K562 (cell line): ENCODE measurements at regions not wholly inside any gene's neighbourhood (a gene's known extent, or its start where the extent isn't known, plus 50 kb on each side); places are given as distances from the start of the nearest gene placed in this dataset.

Experiments
- ATAC-seq: fragments of 200-7000 bp; cut with Tn5 transposase; 3 replicates; pipeline ENCODE4 v1.9.1; 2020; ENCODE audit warnings: moderate library complexity
- BruUV-seq: library from RNA; stranded (reverse); fragments of 400-500 nt; replicated peaks from 2 replicates; lab custom pipeline; 2021; lab: Mats Ljungman, UMichigan
- CTCF ChIA-PET: fragments of 300-600 bp; formaldehyde crosslinking; extraction: SDS; loops from one replicate; lab custom pipeline; 2021; ENCODE audit warnings: low intra/inter-chr PET ratio; lab: Yijun Ruan, JAX
- POLR2A ChIA-PET: fragments of 300-600, 350-650 bp; sonication (Branson Sonifier 250); formaldehyde crosslinking; extraction: SDS; loops from one replicate; lab custom pipeline; 2021; ENCODE audit warnings: antibody characterized with exemption, inconsistent platforms; lab: Yijun Ruan, JAX
- DNase-seq, 4 experiments: peaks; one replicate each; pipeline versions ENCODE4 v3.0.0 to v3.0.0-alpha.2; 2011 to 2018; ENCODE audit warnings: low spot score in 3 of 4, mixed read lengths in 3 of 4; ENCODE audit errors: extremely low read depth in 1 of 4
- FAIRE-seq: peaks from 2 replicates; lab custom pipeline; 2011; peaks lifted over from hg19 to GRCh38; lab: Jason Lieb, UNC
- H2AFZ ChIP-seq: 2 replicates; pipeline ENCODE4 v1.6.0; 2011; ENCODE audit warnings: low read depth, low read length, control low read depth, inconsistent platforms
- H3K27ac ChIP-seq: fragments of 200-600 bp; 3 replicates; pipeline ENCODE4 v1.8.0; 2011; ENCODE audit warnings: low read depth, mild to moderate bottlenecking, control low read depth, inconsistent platforms, low read length, moderate library complexity, mixed read lengths; ENCODE audit errors: extremely low read depth
- H3K27me3 ChIP-seq, 2 experiments: fragments of 300-600 bp in 1 of 2; 2 replicates in 1 of 2; 3 replicates in 1 of 2; pipeline versions ENCODE4 v1.6.0 to v1.8.0; 2011; ENCODE audit warnings: inconsistent platforms in 2 of 2, low read length in 2 of 2, mild to moderate bottlenecking in 1 of 2, mixed read lengths in 1 of 2, moderate library complexity in 1 of 2; ENCODE audit not compliant: control insufficient read depth in 2 of 2, insufficient read depth in 2 of 2
- H3K36me3 ChIP-seq: fragments of 300-600 bp; 3 replicates; pipeline ENCODE4 v1.8.0; 2011; ENCODE audit warnings: mild to moderate bottlenecking, low read length, inconsistent platforms; ENCODE audit not compliant: control insufficient read depth, insufficient read depth
- H3K4me1 ChIP-seq, 2 experiments: fragments of 200-600 bp in 1 of 2; replicated peaks in 1 of 2; 2 replicates in 1 of 2; 3 replicates in 1 of 2; pipeline versions ENCODE4 v1.5.1 to v1.8.0; 2011; ENCODE audit warnings: inconsistent platforms in 2 of 2, low read length in 2 of 2, mild to moderate bottlenecking in 1 of 2, mixed read lengths in 1 of 2, moderate library complexity in 1 of 2; ENCODE audit not compliant: control insufficient read depth in 2 of 2, insufficient read depth in 2 of 2
- H3K4me2 ChIP-seq: 2 replicates; pipeline ENCODE4 v1.6.1; 2011; ENCODE audit warnings: low read length, control low read depth, inconsistent platforms, mixed read lengths; ENCODE audit not compliant: insufficient read depth
- H3K4me3 ChIP-seq: fragments of 200-600 bp; sonication (generic), shearing (Covaris generic); 2 replicates; pipeline ENCODE4 v1.5.1; 2016; ENCODE audit warnings: control low read depth, inconsistent platforms
- H3K79me2 ChIP-seq: fragments of 200-600 bp; 3 replicates; pipeline ENCODE4 v1.8.0; 2011; ENCODE audit warnings: low read length, inconsistent platforms; ENCODE audit not compliant: control insufficient read depth, insufficient read depth
- H3K9ac ChIP-seq, 2 experiments: 2 replicates each; pipeline versions ENCODE4 v1.6.0 to v1.6.1; 2011; ENCODE audit warnings: low read depth in 2 of 2, low read length in 2 of 2, control low read depth in 1 of 2, inconsistent platforms in 1 of 2, mild to moderate bottlenecking in 1 of 2, mixed read lengths in 1 of 2; ENCODE audit not compliant: insufficient read depth in 1 of 2
- H3K9me1 ChIP-seq: one replicate; pipeline ENCODE4 v1.6.0; 2011; ENCODE audit warnings: inconsistent platforms, mild to moderate bottlenecking, low read length, moderate library complexity; ENCODE audit not compliant: control insufficient read depth, insufficient read depth
- H3K9me3 ChIP-seq: replicated peaks from 2 replicates; pipeline ENCODE4 v1.5.1; 2011; ENCODE audit warnings: low read depth, low read length, inconsistent platforms; ENCODE audit not compliant: control insufficient read depth, insufficient read depth
- H4K20me1 ChIP-seq: replicated peaks from 2 replicates; pipeline ENCODE4 v1.6.1; 2011; ENCODE audit warnings: low read length, inconsistent platforms, mixed read lengths; ENCODE audit not compliant: control insufficient read depth, insufficient read depth
- BDP1 ChIP-seq: IDR thresholded peaks from 3 replicates; pipeline ENCODE4 v1.6.1; 2011; ENCODE audit not compliant: insufficient read length, insufficient read depth
- DLX4 ChIP-seq: fragments of 250-450 bp; sonication (Bioruptor Pico); IDR thresholded peaks from 2 replicates; pipeline ENCODE4 v1.6.1; 2021; ENCODE audit warnings: mild to moderate bottlenecking
- ELF2 ChIP-seq: fragments of 250-450 bp; sonication (Bioruptor Pico); IDR thresholded peaks from 2 replicates; pipeline ENCODE4 v1.5.0; 2021; ENCODE audit warnings: mild to moderate bottlenecking
- HDAC1 ChIP-seq, 2 experiments: fragments of 450-650 bp; IDR thresholded peaks; 2 replicates each; pipeline ENCODE4 v1.6.1; 2016 to 2017; ENCODE audit warnings: inconsistent platforms in 1 of 2, mild to moderate bottlenecking in 1 of 2, moderate library complexity in 1 of 2
- KLF6 ChIP-seq: fragments of 250-450 bp; sonication (Bioruptor Pico); IDR thresholded peaks from 2 replicates; pipeline ENCODE4 v1.4.0; 2020; ENCODE audit warnings: mild to moderate bottlenecking, moderate library complexity, borderline replicate concordance
- MBD2 ChIP-seq: sonication (generic); IDR thresholded peaks from 2 replicates; pipeline ENCODE4 v1.6.1; 2016; ENCODE audit warnings: low read depth, borderline replicate concordance
- NR3C1 ChIP-seq: sonication (generic); formaldehyde crosslinking; IDR thresholded peaks from 2 replicates; pipeline ENCODE4 v1.8.1; 2022; ENCODE audit warnings: missing genetic modification reagents
- PHF20 ChIP-seq: fragments of 450-650 bp; IDR thresholded peaks from 2 replicates; pipeline ENCODE4 v1.6.1; 2018; ENCODE audit not compliant: partially characterized antibody
- SMARCB1 ChIP-seq: IDR thresholded peaks from 2 replicates; pipeline ENCODE4 v1.6.1; 2011; ENCODE audit warnings: improper control_type of control experiment, low read depth; ENCODE audit not compliant: insufficient read length
- SNIP1 ChIP-seq: fragments of 450-650 bp; IDR thresholded peaks from 2 replicates; pipeline ENCODE4 v1.7.1; 2017; ENCODE audit warnings: low read depth, mild to moderate bottlenecking
- SP1 ChIP-seq: sonication (generic); formaldehyde crosslinking; IDR thresholded peaks from 2 replicates; pipeline ENCODE4 v1.8.1; 2022; ENCODE audit warnings: mild to moderate bottlenecking, missing genetic modification reagents
- ZNF507 ChIP-seq: conservative IDR thresholded peaks from 2 replicates; pipeline ENCODE4 v1.6.1; 2017; ENCODE audit warnings: missing genetic modification characterization, missing compliant biosample characterization
- WGBS: fragments of 100-300 bp; shearing (Covaris generic); methylation state at CpG from one replicate; pipeline ENCODE4 v1.1.6; 2016; ENCODE audit warnings: low coverage, mixed read lengths; ENCODE audit not compliant: insufficient coverage; ENCODE audit errors: missing lambda C conversion rate; 5-methylcytosine and 5-hydroxymethylcytosine counted together
- in situ Hi-C: fragments of 300-500 bp; cut with MboI; formaldehyde crosslinking; loops from 4 replicates; pipeline ENCODE4 v1.15.0; 2018; ENCODE audit warnings: inconsistent platforms, mixed read lengths
- intact Hi-C: fragments of 100-400 bp; cut with micrococcal nuclease; formaldehyde crosslinking; loops from 2 replicates; pipeline ENCODE4 v1.14.2; 2022

- no peak overlapping the region for H3K4me2 ChIP-seq
- ChIA-PET CTCF (no interaction called here), POLR2A (interaction anchor here (0.8 kb wide), 1 partner anchor 1288 kb away, joined by 3 read pairs; no protein-coding TSS in a partner anchor)
- TF ChIP-seq DLX4 (CRISPR knock-in tag) (no peak), KLF6 (CRISPR knock-in tag) (no peak), PHF20 (no peak), MBD2 (no peak), SNIP1 (no peak), ZNF507 (tag) (no peak), BDP1 (no peak), ELF2 (CRISPR knock-in tag) (no peak), SMARCB1 (no peak), NR3C1 (CRISPR knock-in tag) (no peak), SP1 (CRISPR knock-in tag) (no peak), HDAC1 (IDR thresholded peaks at IDR 0.05) (no peak)
- H3K9ac ChIP-seq: no peak overlapping the region
- H3K9me3 ChIP-seq: no peaks in the 10 kb centered on the region
- FAIRE-seq (no peak), DNase-seq (no peak), ATAC-seq (no peak)
- H3K79me2 ChIP-seq: no peaks in the 10 kb centered on the region
- peaks cover 7 to 49% of the 10 kb centered on the region in 2 experiments; a peak in 4 of 5 replicates for H3K27me3 ChIP-seq
- H3K27ac ChIP-seq: no peak overlapping the region
- no peaks in the 10 kb centered on the region for H3K9me1 ChIP-seq
- H3K36me3 ChIP-seq: no peaks in the 10 kb centered on the region
- no TSS peak for BruUV-seq
- H4K20me1 ChIP-seq: no peaks in the 10 kb centered on the region
- 2% methylated on average over 14 of the region's 19 CpGs for WGBS
- no peak overlapping the region for H2AFZ ChIP-seq
- H3K4me3 ChIP-seq: no peak overlapping the region
- in situ Hi-C loops (no loop called here), intact Hi-C loops (no loop called here)
- no peaks in the 10 kb centered on the region for H3K4me1 ChIP-seq
These were observed 305.9 kb upstream of the SALL3 start for GRCh38 chr18:78673516-78674321.
